ENCODE measurements at regions not wholly inside any gene's neighbourhood (a gene's known extent, or its start where the extent isn't known, plus 50 kb on each side); places are given as distances from the start of the nearest gene placed in this dataset.

- no peak for TF ChIP-seq CTCF (conservative IDR thresholded peaks at IDR 0.05; ENCODE audit: low read depth, low read length)
- TF ChIP-seq EZH2 (IDR thresholded peaks at IDR 0.05; ENCODE audit: borderline replicate concordance, low read depth, low read length, poor library complexity, severe bottlenecking): no peak
Observed at GRCh38 chr2:129300456-129300855, 679.0 kb upstream of the RAB6C start.

All from A673 (cell line).